ENCODE measurements at regions not wholly inside any gene's neighbourhood (a gene's known extent, or its start where the extent isn't known, plus 50 kb on each side); places are given as distances from the start of the nearest gene placed in this dataset.
"Not testable (repeated sequence)": the region's sequence is repeated elsewhere in the genome, so short reads cannot be mapped to it uniquely, and the experiment has no call there.

DNA sequence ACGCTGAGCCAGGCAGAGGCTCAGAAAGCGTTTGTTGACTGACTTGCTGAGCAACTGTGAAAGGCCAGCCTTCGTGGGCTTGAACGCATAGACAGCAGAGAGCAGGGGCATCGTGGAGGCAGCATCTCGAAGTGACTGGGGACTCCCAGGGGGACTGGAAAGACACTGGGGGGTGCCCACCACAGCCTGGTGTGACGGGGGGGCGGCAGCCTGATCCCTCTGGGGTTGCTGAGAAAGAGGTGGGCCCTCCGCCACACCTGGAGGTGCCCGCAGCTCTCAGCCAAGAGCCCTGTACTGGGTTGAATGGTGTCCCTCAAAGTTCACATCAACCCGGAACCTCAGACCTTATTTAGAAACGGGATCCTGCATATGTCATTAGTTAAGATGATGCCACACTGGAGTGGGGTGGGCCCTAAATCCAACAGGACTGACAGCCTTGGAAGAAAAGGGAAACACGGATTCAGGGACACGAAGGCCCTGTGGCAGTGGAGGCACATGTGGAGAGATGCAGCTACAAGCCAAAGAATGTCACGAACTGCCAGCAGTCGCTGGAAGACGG, 84.6 kb downstream of the RFLNA start:
- DNase-seq = no peak

- no peak for DNase-seq
Observed at GRCh38 chr12:124378926-124379325, 84.0 kb downstream of the RFLNA start.

DNA sequence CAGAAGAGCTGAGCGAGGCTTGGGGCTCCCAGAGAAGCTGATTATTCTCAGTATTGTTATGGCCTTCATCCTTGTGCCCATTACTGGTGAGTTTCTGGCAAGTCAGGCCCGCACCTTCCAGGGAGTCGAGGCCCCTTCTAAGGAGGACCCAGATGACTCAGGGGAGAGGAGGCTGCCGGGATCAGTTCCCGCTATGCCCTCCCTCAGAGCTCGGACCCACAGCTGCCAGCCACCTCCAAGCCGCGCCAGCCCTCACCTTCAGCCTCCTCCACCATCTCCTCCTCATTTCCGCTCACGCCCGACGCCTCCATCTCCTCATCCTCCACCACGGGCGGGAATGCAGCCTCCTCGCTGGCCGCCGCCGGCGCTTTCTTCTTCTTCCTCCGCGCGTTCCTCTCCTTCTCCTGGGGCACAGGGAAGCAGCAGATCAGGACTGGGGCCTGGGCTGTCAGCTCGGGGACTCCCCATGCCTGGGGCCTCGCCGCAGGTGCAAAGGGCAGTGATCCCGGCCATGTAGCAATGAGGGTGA, 83.2 kb downstream of the RFLNA start:
- no peak for DNase-seq

GRCh38 chr12:124376435-124376834, 81.5 kb downstream of the RFLNA start:
- DNase-seq = no peak

DNA sequence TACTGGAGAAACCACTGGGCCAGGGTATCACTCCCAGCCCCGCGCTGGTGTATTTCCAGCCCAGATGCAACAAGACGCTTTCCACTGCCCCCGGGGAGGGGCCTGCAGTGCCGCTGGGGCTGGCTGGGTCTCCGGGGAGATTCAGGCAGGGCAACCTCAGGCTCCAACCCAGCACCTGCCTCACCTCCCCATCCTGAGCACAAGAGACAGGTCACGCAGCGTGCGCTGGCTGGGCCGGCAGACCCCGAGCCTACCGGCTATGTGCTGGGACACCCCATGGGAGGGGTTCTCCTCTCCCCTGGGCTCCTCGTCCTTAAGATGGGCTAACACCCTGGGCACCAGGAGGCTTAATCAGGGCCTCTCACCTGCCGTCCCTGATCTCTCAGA, 80.9 kb downstream of the RFLNA start:
- no peak for DNase-seq

DNA sequence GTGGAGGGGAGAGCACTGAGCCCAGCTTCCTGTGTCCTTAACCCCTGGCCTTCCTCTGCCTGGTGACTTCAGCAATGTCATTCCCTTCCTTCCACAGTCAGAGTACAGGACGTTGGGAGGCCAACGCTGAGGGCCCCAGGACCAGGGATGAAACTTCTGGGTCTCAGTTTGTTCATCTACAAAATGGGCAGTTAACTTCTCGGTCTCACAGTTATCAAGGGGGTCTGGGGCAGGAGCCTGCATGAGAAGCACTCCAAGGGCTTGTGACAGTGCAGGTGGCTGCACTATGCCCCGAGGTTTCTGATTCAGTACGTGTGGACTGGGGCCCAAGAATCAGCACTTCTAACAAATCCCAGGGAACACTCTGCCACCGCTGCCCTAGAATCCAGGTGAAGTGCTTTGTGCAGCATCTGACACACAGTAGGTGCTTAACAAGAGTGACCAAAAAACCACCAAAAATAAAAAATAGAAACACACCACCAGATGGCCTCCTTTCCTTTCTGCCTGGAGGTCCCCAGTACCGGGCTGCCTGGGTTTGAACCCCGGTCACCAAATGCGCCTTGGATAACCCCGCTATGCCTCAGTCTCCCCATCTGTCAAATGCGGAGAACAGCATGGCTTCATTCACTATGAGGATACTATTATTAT, 80.4 kb downstream of the RFLNA start:
- no peak for DNase-seq

- DNase-seq = no peak
Observed at GRCh38 chr12:124374567-124374966, 79.7 kb downstream of the RFLNA start.

DNA sequence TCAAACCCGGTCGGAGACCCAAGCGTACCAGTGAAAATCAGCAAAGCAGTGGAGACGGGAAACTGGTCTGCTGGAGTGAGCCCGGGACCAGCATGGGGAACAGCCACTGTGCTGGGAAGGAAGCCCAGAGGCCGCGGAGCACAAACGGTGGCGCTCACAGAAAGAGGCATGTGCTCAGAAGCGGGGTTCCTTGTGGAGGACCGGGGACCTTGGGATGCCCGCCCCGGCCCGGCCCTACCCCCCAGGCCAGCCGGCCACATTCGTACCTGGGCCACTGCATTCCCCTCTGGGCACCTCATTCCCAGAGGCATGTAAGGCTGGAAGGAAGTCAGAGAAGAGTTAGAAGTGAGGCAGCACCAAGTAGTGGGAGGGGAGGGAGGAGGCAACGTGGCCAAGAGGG, 79.3 kb downstream of the RFLNA start:
- no peak for DNase-seq

- not testable (repeated sequence) for DNase-seq
Observed at GRCh38 chr12:124373701-124374100, 78.8 kb downstream of the RFLNA start.

DNA sequence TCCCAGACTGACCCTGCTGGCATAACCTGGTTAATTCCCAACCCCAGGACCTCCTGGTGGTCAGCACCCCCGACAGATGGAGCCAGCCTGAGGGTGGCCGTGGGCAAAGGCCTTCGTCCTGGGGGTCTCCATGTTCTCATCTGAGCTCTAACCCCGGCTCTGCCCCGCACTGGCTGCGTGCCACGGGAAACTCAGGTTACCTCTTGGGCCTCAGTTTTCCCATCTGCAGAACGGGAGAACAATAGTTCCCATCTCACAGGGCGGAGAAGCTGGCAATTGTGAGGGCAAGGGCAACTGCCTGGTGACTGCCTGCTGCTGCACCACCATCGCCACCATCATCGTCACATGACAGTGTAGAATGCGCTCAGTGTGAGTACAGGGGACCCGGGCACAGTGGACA, 77.9 kb downstream of the RFLNA start:
- DNase-seq = no peak

DNA sequence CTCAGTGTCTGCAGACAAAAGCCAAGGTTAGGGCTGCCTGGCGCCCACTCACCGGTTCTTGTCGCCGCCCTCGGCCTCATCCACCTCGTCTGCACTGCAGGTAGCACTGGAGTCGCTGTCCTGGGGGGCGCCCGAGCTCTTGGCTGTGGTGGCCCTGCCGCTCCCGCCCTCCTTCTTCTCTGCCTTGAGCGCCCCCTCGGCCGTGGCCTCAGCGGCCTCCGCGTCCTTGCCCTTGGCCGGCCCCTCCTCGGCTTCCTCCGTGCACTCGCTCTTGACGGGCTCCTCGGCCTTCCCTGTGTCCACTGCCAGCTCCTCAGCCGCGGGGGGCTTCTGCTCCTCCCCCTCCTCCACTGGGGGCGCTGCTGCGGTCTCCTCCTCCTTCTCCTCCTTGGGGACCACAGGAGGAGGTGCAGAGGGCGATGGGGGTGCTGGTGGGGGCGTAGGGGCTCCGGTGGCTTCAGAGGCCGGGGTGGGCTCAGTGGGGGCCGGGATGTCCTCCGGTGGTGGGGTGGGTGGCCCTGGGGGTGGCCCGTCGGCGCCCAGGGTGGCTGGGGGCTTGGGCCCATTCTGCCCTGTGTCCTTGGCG, 77.2 kb downstream of the RFLNA start:
- no peak for DNase-seq

- no peak for DNase-seq
Observed at GRCh38 chr12:124371366-124371765, 76.5 kb downstream of the RFLNA start.

DNA sequence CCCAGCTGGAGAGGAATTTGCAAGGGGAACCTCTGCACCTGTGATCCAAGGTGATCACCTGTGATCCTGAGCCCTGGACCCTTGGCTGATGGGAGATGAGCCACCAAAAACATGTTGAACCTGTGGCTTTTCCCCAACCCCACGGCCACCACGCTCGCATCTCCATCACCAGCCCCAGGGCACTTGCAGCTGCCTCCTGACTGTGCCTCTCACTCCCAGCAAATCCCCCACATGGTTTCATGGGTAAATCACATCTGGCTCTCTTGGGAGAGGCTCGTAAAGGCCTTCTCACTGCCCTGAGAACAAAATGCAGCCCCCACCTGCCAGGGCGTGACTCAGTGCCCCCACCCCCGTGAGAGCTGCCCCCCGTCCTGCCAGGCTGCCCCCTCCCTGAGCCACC, 76.0 kb downstream of the RFLNA start:
- DNase-seq = no peak

DNA sequence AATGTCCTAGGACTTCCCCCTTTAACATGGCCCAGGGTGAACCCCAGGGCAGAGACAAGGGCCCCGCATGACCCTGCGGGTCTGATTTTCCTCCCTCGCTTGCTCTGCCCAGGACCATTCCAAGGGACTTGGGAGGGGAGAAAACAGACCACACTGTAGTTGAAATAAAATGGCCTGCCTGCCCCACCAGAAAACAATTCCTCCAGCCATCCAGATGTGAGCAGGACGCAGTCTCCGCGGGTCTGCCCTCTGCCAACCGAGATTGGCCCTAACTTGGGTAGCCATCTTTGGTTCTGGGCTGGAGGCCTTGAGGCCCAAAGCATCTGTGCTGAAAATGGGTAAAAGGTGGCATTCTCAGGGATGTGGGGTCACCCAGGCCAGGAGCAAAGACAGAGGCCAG, 75.5 kb downstream of the RFLNA start:
- DNase-seq = no peak

DNA sequence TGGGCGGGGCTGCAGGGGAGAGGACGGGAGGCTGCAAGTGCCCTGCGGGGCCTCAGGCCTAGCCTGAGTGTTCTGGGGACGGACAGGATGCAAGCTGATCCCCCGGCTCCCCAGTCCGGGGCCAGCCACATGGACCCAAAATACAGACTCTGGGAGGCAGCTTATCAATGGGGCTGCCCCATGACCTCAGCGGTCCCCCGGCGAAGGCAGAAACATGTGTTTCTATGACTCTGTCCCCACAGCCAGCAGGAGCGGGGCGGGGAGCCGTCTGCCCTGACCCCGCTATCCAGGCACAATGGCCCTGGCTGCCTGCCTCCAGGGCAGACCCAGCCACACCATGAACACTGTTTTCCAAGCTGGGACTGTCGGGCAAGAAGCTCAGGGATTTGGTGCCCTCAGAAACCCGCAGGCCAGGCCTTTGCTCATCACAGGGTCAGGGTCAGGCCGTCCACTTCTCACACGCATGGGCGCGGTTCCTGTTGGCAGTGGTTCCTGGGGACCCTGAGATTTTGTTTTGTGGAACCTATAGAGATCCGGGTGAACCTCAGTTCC, 75.0 kb downstream of the RFLNA start:
- DNase-seq = no peak

GRCh38 chr12:124369055-124369826, 74.3 kb downstream of the RFLNA start:
- no peak for DNase-seq

DNA sequence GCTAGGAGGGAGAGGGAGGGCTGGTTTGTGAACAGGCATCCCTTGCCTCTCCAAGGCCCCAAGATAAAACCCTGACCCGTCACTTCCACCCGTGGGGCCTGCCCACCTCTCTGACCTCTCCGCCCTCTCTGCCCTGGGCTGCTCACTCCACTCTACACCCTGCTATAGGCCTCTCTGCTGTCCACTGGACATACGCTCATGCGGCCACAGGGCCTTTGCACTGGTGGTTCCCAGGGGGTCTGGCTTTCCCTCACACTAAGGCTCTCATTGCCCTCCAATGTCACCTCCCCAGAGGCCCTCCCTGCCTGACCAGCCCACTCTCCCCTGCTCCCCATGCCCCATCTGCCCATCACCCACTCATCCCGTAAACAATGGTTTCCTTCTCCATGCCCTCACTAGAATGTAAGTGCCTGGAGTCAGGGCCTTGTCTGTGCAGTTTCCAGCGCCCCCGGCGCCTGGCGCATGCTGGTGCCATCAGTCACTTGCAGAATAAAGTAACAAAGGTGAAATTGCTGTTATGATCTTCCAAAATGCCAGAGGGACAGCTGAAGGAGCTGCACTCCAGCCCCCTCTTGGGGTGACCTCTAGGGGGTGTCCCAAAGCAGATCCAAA, 73.6 kb downstream of the RFLNA start:
- DNase-seq = no peak

- no peak for DNase-seq
Observed at GRCh38 chr12:124365726-124366430, 71.0 kb downstream of the RFLNA start.
